ENCODE measurements at regions not wholly inside any gene's neighbourhood (a gene's known extent, or its start where the extent isn't known, plus 50 kb on each side); places are given as distances from the start of the nearest gene placed in this dataset.

DNA sequence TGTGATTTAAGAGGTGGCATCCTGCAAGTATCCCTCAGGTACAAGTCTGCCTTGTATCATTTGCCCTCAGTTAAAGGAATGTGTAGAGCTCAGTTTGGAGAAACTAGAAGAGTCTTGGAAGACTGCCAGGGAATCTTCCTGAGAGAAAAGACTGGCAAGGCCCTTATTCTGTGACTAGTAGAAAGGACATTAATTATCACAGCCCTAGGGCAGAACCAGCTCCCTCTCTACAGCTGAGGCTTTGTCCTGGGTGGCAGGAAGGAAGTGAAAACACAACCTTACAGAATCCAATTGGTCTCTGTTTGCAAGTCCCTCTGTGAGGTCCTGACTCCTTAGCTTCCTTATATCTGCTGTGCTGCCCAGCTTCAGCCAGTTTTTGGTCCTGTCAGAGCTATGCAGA, 385.9 kb upstream of the CYRIA start:
- TF ChIP-seq, protein P1, sequence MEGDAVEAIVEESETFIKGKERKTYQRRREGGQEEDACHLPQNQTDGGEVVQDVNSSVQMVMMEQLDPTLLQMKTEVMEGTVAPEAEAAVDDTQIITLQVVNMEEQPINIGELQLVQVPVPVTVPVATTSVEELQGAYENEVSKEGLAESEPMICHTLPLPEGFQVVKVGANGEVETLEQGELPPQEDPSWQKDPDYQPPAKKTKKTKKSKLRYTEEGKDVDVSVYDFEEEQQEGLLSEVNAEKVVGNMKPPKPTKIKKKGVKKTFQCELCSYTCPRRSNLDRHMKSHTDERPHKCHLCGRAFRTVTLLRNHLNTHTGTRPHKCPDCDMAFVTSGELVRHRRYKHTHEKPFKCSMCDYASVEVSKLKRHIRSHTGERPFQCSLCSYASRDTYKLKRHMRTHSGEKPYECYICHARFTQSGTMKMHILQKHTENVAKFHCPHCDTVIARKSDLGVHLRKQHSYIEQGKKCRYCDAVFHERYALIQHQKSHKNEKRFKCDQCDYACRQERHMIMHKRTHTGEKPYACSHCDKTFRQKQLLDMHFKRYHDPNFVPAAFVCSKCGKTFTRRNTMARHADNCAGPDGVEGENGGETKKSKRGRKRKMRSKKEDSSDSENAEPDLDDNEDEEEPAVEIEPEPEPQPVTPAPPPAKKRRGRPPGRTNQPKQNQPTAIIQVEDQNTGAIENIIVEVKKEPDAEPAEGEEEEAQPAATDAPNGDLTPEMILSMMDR (IDR thresholded peaks at IDR 0.05; ENCODE audit: insufficient read depth, low read length, poor library complexity, severe bottlenecking) = no peak
- TF ChIP-seq EZH2phosphoT487 (conservative IDR thresholded peaks at IDR 0.05; ENCODE audit: low read length) = no peak

DNA sequence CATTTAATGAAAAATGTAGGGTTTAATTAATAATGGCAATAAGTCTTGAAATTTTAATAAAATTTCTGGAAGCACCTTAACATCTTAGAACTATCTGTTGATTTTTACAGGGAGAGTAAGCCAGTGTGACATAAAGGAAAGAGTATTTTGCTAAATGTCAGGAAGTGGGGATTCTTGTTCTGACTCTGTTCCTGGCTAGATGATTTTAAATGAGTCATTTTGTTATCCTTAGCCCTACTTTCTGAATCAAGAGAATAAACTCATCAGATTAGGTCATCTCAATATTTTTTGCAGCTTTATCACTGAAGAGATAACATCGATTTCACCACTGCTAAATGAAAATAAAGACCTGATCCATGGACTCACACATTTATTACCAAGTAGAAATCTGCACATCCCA, 377.5 kb upstream of the CYRIA start:
- TF ChIP-seq EZH2phosphoT487 (conservative IDR thresholded peaks at IDR 0.05; ENCODE audit: low read length) = no peak
- Histone ChIP-seq H3K36me3 (ENCODE audit: low read length) (no peaks in the 10 kb centered on the region), H3K27ac (ENCODE audit: low read depth, low read length) (no peak overlapping the region), H3K9ac (ENCODE audit: low read length) (no peak overlapping the region), H4K20me1 (ENCODE audit: low read depth, low read length) (no peaks in the 10 kb centered on the region), H3F3A (ENCODE audit: insufficient read depth) (no peaks in the 10 kb centered on the region), H3K9me2 (replicated peaks; ENCODE audit: insufficient read depth, low read length) (no peaks in the 10 kb centered on the region), H2AFZ (ENCODE audit: low read depth, low read length, severe bottlenecking) (no peak overlapping the region), H3K79me2 (ENCODE audit: insufficient read depth, low read length) (no peaks in the 10 kb centered on the region), H3K4me2 (ENCODE audit: low read depth, low read length, poor library complexity, severe bottlenecking) (no peak overlapping the region), H3K9me3 (ENCODE audit: insufficient read depth, low read length) (no peaks in the 10 kb centered on the region), H3K4me3 (ENCODE audit: insufficient read depth, low read length, poor library complexity, severe bottlenecking) (no peak overlapping the region), H3K27me3 (ENCODE audit: low read length) (no peaks in the 10 kb centered on the region)

More for the DNA sequence above, 385.9 kb upstream of the CYRIA start:
- H2AFZ ChIP-seq (ENCODE audit: low read depth, low read length, severe bottlenecking) = no peak overlapping the region
- H3K9ac ChIP-seq (ENCODE audit: low read length) = no peak overlapping the region
- H3K9me2 ChIP-seq (replicated peaks; ENCODE audit: insufficient read depth, low read length) = no peaks in the 10 kb centered on the region
- H3F3A ChIP-seq (ENCODE audit: insufficient read depth) = no peaks in the 10 kb centered on the region
- H3K36me3 ChIP-seq (ENCODE audit: low read length) = no peaks in the 10 kb centered on the region
- no peaks in the 10 kb centered on the region for H3K27me3 ChIP-seq (ENCODE audit: low read length)
- no peaks in the 10 kb centered on the region for H4K20me1 ChIP-seq (ENCODE audit: low read depth, low read length)
- no peak overlapping the region for H3K27ac ChIP-seq (ENCODE audit: low read depth, low read length)
- no peaks in the 10 kb centered on the region for H3K9me3 ChIP-seq (ENCODE audit: insufficient read depth, low read length)
- H3K4me3 ChIP-seq (ENCODE audit: insufficient read depth, low read length, poor library complexity, severe bottlenecking) = no peak overlapping the region
- no peak overlapping the region for H3K4me2 ChIP-seq (ENCODE audit: low read depth, low read length, poor library complexity, severe bottlenecking)
- H3K79me2 ChIP-seq (ENCODE audit: insufficient read depth, low read length) = no peaks in the 10 kb centered on the region

DNA sequence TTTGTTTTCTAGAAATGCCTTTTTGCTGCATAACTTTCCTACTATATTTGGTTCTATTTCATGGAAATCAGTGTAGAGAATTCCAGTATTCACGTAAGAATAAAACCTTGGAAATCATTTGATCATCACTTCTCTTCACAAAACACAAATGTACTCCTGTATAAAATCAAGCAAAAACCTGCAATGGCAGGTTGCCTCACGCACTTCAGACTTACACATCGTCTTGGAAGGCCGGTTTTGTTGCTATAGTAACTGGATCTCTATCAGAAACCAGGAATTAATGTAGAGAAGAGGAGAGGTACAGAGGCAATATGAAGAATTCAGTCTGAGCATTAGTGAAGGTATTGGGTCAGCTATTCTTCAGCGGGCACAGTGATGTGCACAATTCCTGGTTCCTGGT, 370.7 kb upstream of the CYRIA start:
- Histone ChIP-seq H3K27ac (ENCODE audit: low read depth, low read length) (no peak overlapping the region), H3F3A (ENCODE audit: insufficient read depth) (no peaks in the 10 kb centered on the region), H4K20me1 (ENCODE audit: low read depth, low read length) (no peaks in the 10 kb centered on the region), H3K9me3 (ENCODE audit: insufficient read depth, low read length) (no peaks in the 10 kb centered on the region), H3K36me3 (ENCODE audit: low read length) (no peaks in the 10 kb centered on the region), H2AFZ (ENCODE audit: low read depth, low read length, severe bottlenecking) (no peak overlapping the region), H3K27me3 (ENCODE audit: low read length) (no peaks in the 10 kb centered on the region), H3K9ac (ENCODE audit: low read length) (no peak overlapping the region), H3K9me2 (replicated peaks; ENCODE audit: insufficient read depth, low read length) (no peaks in the 10 kb centered on the region), H3K79me2 (ENCODE audit: insufficient read depth, low read length) (no peaks in the 10 kb centered on the region), H3K4me2 (ENCODE audit: low read depth, low read length, poor library complexity, severe bottlenecking) (no peak overlapping the region), H3K4me3 (ENCODE audit: insufficient read depth, low read length, poor library complexity, severe bottlenecking) (no peak overlapping the region)
- TF ChIP-seq EZH2phosphoT487 (conservative IDR thresholded peaks at IDR 0.05; ENCODE audit: low read length) = no peak
- TF ChIP-seq, protein P1 (IDR thresholded peaks at IDR 0.05; ENCODE audit: insufficient read depth, low read length, poor library complexity, severe bottlenecking) = no peak

DNA sequence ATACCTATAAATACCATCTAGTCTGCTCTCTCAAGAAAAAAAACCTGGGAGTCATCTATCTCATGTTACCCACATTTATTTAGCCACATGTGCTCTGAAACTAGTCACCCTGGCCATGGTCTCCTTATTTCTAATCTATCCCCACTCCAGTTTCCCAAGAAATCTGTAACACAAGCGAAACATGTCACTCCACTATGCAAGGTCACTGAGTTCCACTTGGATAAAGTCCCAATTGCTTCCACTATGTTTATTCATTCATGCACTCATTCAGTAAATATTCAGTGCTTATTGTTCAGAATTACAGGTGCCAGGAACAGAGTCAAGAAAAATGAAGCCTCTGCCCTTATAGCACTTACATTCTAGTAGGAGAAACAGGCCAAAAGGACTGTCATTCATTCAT, 369.4 kb upstream of the CYRIA start:
- H3K9me3 ChIP-seq (ENCODE audit: insufficient read depth, low read length) = no peaks in the 10 kb centered on the region
- no peaks in the 10 kb centered on the region for H3K9me2 ChIP-seq (replicated peaks; ENCODE audit: insufficient read depth, low read length)
- H3K79me2 ChIP-seq (ENCODE audit: insufficient read depth, low read length) = no peaks in the 10 kb centered on the region
- TF ChIP-seq, protein P1 (IDR thresholded peaks at IDR 0.05; ENCODE audit: insufficient read depth, low read length, poor library complexity, severe bottlenecking) = no peak
- no peak for TF ChIP-seq EZH2phosphoT487 (conservative IDR thresholded peaks at IDR 0.05; ENCODE audit: low read length)
- no peak overlapping the region for H3K4me2 ChIP-seq (ENCODE audit: low read depth, low read length, poor library complexity, severe bottlenecking)
- no peaks in the 10 kb centered on the region for H3K36me3 ChIP-seq (ENCODE audit: low read length)
- no peaks in the 10 kb centered on the region for H4K20me1 ChIP-seq (ENCODE audit: low read depth, low read length)
- no peaks in the 10 kb centered on the region for H3F3A ChIP-seq (ENCODE audit: insufficient read depth)
- no peak overlapping the region for H3K9ac ChIP-seq (ENCODE audit: low read length)
- no peaks in the 10 kb centered on the region for H3K27me3 ChIP-seq (ENCODE audit: low read length)
- no peak overlapping the region for H2AFZ ChIP-seq (ENCODE audit: low read depth, low read length, severe bottlenecking)
- H3K4me3 ChIP-seq (ENCODE audit: insufficient read depth, low read length, poor library complexity, severe bottlenecking) = no peak overlapping the region
- no peak overlapping the region for H3K27ac ChIP-seq (ENCODE audit: low read depth, low read length)

Data from SU-DHL-6 (cell line).